Kidney tubule cell (primary cell): ENCODE measurements at regions not wholly inside any gene's neighbourhood (a gene's known extent, or its start where the extent isn't known, plus 50 kb on each side); places are given as distances from the start of the nearest gene placed in this dataset.

Experiments used
- DNase-seq: peaks from one replicate; pipeline ENCODE4 v3.0.0-alpha.2; 2018; ENCODE audit warnings: low spot score

- no peak for DNase-seq
These were observed 294.2 kb downstream of the GRIA2 start for GRCh38 chr4:157514711-157515110.

GRCh38 chr4:157509341-157509740 lies 288.8 kb downstream of the GRIA2 start:
- no peak for DNase-seq

- DNase-seq = no peak
These were observed 282.1 kb downstream of the GRIA2 start for GRCh38 chr4:157502656-157503055.

- peak; percentile 2 for DNase-seq
These were observed 239.3 kb downstream of the GRIA2 start for GRCh38 chr4:157459785-157460184.

GRCh38 chr4:157447195-157447594 lies 226.7 kb downstream of the GRIA2 start:
- no peak for DNase-seq

GRCh38 chr4:157444014-157444413 lies 223.5 kb downstream of the GRIA2 start:
- DNase-seq = no peak

GRCh38 chr4:157443537-157443936 lies 223.0 kb downstream of the GRIA2 start:
- DNase-seq = no peak

GRCh38 chr4:157425897-157426296 lies 205.4 kb downstream of the GRIA2 start:
- no peak for DNase-seq

GRCh38 chr4:157423526-157424020 lies 203.0 kb downstream of the GRIA2 start:
- DNase-seq = no peak

GRCh38 chr4:157421365-157421764 lies 200.8 kb downstream of the GRIA2 start:
- DNase-seq = peak; percentile 1
